ENCODE measurements at regions not wholly inside any gene's neighbourhood (a gene's known extent, or its start where the extent isn't known, plus 50 kb on each side); places are given as distances from the start of the nearest gene placed in this dataset.

DNA sequence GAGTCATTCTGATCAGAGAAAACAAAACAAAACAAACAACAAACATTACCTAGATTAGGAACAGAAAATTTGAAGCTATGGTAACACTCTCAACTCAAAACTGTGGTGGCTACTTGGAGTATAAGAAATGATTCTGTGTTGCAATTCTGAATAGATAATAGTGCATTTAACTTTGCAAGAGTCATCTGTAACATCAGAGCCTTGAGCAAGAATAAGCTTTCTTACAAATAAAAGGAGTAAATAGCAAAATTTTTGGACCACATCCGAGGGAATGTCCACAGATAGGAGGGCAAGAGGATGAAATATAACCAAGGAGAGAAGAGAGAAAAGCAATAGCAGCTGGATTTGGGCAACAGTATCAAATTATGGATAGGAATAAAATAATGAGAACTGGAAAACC is 1090.6 kb downstream of the SLC6A15 start:
- no peak for DNase-seq (ENCODE audit: low read depth)

- DNase-seq (ENCODE audit: low read depth) = no peak
These were observed 1093.7 kb downstream of the SLC6A15 start for GRCh38 chr12:83818881-83819280.

GRCh38 chr12:83817730-83818129 is 1094.9 kb downstream of the SLC6A15 start:
- DNase-seq (ENCODE audit: low read depth) = no peak

GRCh38 chr12:83808591-83808990 is 1104.0 kb downstream of the SLC6A15 start:
- DNase-seq (ENCODE audit: low read depth) = no peak

DNA sequence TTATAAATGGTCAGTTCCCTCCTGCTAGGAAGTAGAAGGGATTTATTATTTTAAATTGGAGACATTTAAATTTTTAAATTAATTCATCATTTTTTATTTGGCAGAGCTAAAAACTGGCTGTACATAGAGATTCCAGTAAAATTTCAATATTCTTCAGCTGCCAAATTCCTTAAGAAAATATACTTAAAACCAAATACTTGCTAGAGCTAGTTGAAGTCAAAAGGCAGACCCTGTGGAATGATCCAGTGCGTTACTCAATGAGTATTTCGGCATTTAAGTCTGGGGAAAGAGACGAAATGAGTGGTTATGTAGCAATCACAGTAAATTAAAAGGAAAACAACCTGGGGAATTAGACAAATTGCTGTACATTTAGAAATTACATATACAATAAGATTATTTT is 1104.7 kb downstream of the SLC6A15 start:
- no peak for DNase-seq (ENCODE audit: low read depth)

- DNase-seq (ENCODE audit: low read depth) = no peak
These were observed 1106.7 kb downstream of the SLC6A15 start for GRCh38 chr12:83805873-83806272.

DNA sequence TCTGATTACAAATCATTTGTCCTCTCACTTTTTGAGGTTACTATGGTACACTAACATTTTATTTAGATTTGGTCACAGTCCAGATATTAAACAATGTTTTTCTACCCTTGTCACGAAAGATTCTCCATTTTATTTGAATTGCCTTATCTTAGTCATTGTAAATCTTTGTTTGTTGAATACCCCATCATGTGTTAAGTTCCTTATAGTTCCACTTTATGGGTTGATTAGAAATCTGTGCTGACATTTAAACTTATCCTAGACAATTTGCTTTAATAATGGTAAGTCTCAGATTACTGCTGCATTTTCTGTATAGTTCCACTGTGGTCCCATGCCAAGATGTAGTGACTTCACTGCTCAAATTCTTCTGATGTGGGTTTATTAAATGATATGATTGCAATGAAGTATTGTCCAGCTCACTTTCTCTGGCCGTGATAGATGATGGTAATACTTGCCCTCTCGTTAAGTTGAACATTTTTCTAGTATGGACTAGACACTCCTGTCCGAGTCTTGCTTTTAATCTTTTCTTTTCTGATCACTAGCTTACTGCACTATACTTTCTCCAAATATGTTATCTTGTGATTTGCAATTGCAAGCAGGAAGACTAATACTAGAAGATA is 1107.3 kb downstream of the SLC6A15 start:
- no peak for DNase-seq (ENCODE audit: low read depth)

DNA sequence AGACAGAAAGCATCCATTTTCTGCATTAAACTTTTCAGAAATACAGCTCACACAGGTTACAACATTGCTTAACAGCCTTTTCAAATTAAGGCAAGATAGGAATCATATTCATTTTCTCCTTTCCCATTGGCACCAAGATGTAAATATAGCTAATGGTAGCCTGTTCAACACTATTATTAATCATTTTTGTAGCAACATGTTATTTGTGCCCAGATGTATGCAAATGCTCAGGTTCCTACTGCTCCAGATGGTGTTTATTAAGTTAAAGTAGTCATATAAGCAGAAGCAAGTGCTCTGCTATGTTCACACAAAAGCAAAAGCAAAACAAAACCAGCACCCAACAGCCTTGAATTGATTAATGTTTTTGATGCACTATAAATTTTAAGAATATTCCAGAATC is 1110.6 kb downstream of the SLC6A15 start:
- no peak for DNase-seq (ENCODE audit: low read depth)

DNA sequence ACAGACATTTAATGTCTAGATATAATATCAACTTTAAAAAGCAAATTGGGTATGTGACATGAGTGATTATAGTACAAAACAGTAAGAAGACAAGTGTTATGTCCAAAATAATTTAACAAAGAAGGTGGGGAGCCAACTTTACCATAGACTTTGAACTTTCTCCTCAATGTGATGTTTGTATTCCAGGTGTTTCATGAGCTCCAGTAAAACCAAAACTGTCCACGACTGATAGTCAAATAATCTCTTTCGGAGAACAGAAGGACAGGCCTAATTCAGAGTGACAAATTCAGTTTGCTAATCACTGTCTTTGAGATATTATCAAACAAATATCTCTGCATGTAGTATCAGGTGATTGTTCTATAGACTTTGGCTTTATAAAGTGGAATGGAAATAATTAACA is 1112.6 kb downstream of the SLC6A15 start:
- DNase-seq (ENCODE audit: low read depth) = no peak

DNA sequence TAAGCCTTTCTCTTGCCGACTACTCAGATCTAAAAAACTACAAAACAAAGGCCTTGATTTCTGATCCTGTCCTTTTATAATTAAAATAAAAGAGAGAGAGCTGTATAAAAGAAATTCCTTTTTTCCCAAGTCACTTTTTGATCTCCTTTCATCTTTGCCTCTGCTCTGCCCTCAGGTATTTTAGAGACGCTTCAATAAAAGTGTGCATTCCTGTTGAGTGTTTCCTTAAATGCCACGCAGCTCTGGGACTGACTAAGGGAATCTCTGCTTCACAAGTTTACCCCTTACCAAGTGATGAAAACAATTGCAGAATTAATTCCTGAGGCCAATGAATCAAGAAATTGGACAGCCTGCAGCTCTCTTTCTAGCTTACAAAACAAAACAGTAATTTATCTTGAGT is 1109.8 kb downstream of the TMTC2 start:
- no peak for DNase-seq (ENCODE audit: low read depth)

- no peak for DNase-seq (ENCODE audit: low read depth)
These were observed 1106.9 kb downstream of the TMTC2 start for GRCh38 chr12:83793616-83794015.

GRCh38 chr12:83784298-83784890 is 1097.7 kb downstream of the TMTC2 start:
- DNase-seq (ENCODE audit: low read depth) = no peak

DNA sequence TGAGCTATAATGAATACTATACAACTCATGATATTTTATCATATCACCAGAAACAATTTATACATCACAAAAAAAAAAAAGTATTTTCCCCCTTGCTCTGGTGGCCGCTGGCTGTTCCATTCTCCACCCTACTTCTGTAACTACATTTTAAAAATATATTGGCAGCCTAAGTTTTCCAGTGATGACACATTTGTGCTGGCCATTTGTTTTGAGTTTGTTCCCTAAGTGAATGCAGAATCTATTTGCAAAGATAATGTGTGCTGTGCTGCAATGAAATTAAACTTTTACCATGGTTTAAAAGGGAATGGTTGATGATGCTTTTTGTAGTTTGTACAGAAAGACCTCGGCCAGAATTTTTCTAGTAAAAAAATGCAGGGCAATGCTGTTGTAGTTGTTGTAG is 1092.8 kb downstream of the TMTC2 start:
- no peak for DNase-seq (ENCODE audit: low read depth)

- no peak for DNase-seq (ENCODE audit: low read depth)
These were observed 1082.4 kb downstream of the TMTC2 start for GRCh38 chr12:83769151-83769550.

DNA sequence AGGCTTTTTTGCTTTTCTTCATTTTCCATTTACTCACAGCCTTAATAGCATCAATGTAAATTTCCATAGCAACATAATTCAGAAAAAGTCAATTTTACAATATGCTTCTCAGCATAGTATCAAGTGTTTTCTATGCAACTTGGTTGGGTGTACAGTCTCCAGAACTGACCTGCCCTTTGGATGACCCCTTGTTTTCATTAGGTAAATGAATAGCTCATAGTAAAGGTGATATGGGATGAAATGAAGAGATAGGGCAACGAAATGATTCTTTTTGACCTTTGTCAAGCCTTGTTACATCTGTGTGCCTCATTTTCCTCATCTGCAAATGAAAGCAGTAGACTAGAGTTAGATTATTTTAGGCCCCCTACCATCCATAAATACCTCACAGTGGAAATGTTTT is 1081.0 kb downstream of the TMTC2 start:
- DNase-seq (ENCODE audit: low read depth) = no peak

DNA sequence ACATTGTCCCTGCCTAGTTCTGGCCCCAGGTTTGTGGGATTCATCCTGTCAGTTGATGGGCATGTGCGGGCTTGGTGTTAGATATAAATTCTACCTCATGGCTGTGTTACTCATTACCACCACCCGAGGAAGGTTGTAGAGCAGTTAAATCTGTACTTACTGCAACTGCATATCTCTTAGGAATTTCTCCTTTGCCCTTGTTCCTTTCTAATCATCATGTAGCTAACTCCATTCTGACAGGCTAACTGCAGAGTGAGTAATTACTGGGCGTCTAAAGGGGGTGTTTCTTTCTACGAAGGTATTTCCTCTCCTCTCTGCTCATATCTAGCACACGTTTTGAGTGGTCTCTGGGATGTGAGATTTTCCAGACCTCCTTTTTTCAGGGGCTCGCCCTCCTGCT is 1076.7 kb downstream of the TMTC2 start:
- no peak for DNase-seq (ENCODE audit: low read depth)

GRCh38 chr12:83759906-83760305 is 1073.2 kb downstream of the TMTC2 start:
- no peak for DNase-seq (ENCODE audit: low read depth)

GRCh38 chr12:83758888-83759631 is 1072.4 kb downstream of the TMTC2 start:
- no peak for DNase-seq (ENCODE audit: low read depth)

- DNase-seq (ENCODE audit: low read depth) = no peak
These were observed 1067.2 kb downstream of the TMTC2 start for GRCh38 chr12:83753904-83754303.

- no peak for DNase-seq (ENCODE audit: low read depth)
These were observed 1066.5 kb downstream of the TMTC2 start for GRCh38 chr12:83753205-83753604.

- DNase-seq (ENCODE audit: low read depth) = no peak
These were observed 1052.9 kb downstream of the TMTC2 start for GRCh38 chr12:83739607-83740006.

DNA sequence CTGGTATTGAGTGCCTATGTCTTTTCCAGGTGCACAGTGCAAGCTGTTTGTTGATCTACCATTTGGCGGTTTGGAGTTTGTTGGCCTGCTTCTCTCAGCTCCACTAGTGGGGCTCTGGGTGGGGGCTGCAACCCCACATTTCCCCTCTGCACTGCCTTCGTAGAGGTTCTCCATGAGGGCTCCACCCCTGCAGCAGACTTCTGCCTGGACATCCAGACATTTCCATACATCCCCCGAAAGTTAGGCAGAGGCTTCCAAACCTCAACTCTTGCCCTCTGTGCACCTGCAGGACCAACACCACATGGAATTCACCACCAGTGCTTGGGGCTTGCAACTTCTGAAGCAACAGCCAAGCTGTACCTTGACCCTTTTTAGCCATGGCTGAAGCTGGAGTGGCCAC is 1024.1 kb downstream of the TMTC2 start:
- DNase-seq (ENCODE audit: low read depth) = no peak

DNA sequence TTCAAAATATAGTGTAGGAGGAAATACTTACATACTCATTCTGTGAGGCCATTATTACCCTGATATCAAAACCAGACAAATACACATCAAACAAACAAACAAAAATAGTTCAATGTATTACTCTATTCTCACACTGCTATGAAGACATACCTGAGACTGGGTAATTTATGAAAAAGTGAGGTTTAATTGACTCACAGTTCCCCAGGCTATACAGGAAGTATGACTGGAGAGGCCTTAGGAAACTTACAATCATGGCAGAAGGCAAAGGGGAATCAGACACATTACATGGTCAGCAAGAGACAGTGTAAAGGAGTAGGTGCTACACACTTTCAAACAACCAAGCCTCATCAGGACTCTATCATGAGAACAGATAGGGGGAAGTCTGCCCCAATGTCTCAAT is 1023.2 kb downstream of the TMTC2 start:
- no peak for DNase-seq (ENCODE audit: low read depth)

GRCh38 chr12:83700838-83701237 is 1014.1 kb downstream of the TMTC2 start:
- no peak for DNase-seq (ENCODE audit: low read depth)
